HuH-7 (cell line): ENCODE measurements at regions not wholly inside any gene's neighbourhood (a gene's known extent, or its start where the extent isn't known, plus 50 kb on each side); places are given as distances from the start of the nearest gene placed in this dataset.

Experiments used
- DNase-seq: peaks from one replicate; pipeline ENCODE4 v3.0.0; 2011; ENCODE audit warnings: low spot score

- DNase-seq: no peak
These were observed 91.3 kb upstream of the FAM171A1 start for GRCh38 chr10:15462253-15462897.

DNA sequence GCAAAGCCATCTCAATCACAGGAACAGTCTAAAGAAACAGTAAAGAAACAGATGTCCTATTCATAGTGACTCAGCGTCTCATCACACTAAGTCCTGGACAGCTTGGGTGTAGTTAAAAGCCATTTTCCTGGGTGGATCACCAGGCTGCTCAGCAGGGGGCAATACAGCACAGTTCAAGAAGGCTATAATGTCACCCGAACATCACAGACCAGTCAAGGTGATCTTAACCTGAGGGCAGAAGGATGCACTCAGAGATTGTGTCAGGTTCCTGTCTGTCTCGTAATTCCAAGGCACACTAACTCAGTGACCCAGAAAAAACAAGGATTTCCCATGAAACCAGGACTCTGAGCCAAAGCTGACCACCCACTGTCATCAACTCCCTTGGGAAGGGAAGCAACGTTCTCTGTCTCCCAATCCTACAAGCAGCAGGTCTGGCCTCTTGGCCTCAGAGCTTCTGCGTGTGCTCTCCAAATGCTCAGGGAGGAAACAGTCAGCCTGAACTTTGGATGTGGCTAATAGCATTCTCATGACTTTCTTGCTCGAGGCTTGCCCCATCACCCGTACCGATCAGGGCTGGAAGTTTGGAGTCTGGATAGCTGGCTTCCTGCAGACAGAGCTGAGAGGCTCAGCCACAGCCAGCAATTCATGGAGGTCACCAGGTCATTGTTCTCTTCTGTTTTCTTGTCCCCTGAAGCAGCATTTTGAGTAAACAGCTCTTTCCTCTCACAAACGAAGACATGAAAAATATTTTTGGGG lies 90.4 kb upstream of the FAM171A1 start:
- peak; percentile 23 for DNase-seq

DNA sequence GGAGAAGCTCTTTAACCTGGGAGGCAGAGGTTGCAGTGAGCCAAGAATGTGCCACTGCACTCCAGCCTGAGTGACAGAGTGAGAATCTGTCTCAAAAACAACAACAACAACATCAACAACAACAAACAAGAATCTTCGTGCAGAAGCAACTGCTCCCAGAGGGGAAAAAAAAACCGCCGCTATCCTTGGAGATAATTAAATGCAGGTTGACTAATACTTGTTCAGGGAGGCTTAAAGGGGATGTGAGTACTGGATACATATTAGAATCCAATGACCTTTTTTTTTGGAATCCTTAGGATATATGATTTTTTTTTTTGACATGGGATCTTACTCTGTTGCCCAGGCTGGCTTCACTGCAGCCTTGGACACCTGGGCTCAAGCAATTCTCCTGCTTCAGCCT lies 89.6 kb upstream of the FAM171A1 start:
- no peak for DNase-seq

GRCh38 chr10:15459218-15459617 lies 88.1 kb upstream of the FAM171A1 start:
- DNase-seq: no peak

DNA sequence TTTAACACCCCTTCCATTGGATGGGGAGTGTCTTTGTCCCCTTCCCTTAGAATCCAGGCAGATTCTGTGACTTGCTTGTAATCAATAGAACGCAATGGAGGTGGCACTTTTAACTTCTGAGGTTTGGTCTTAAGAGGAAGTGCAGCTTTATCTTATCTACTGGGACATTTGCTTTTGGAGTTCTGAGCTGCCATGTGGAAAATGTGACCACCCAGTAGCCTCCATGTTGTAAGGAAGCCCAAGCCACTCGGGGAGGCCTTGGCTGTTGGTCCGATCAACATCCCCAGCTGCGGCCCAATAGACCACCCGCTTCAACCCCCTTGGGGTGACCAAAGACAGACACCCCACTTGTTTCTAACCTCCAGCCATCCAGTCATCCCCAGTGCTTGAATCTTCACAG lies 86.3 kb upstream of the FAM171A1 start:
- DNase-seq: no peak

- DNase-seq: no peak
These were observed 84.4 kb upstream of the FAM171A1 start for GRCh38 chr10:15455456-15455855.

GRCh38 chr10:15453926-15454325 lies 82.8 kb upstream of the FAM171A1 start:
- DNase-seq: no peak

DNA sequence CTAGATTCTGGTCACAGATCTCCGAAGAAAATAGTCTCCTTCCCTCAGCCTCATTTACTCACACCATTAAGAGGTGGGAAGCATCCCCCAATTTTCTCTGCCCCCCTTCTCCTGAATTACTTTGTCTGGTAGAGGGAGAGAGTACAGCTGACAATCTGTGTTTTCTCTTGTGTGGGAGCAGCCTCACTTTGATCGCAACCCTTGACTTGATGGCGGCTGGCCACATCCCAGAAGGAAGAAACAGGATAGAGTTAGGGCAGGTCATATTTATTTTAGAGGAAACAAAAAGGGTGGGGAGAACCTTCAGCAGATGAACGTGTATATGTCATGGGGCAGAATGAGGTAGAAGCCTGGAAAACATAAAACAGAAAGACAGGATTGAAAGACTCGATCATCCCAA lies 82.4 kb upstream of the FAM171A1 start:
- no peak for DNase-seq

DNA sequence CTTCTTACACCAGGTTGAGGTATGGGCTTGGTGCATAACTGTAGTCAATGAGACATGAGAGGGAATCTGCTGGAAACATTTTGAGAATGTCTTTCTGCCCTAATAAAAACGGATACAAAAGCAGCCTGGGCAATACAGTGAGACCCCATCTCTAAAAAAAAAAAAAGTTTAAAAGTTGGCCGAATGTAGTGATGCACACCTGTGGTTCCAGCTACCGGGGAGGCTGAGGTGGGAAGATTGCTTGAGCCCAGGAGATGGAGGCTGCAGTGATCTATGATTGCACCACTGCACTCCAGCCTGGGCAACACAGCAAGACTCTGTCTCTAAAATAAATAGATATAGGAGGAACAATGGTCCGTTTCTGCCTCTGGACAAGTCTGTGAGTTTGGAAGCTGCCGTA lies 81.5 kb upstream of the FAM171A1 start:
- no peak for DNase-seq

GRCh38 chr10:15451137-15452094 lies 80.3 kb upstream of the FAM171A1 start:
- no peak for DNase-seq

DNA sequence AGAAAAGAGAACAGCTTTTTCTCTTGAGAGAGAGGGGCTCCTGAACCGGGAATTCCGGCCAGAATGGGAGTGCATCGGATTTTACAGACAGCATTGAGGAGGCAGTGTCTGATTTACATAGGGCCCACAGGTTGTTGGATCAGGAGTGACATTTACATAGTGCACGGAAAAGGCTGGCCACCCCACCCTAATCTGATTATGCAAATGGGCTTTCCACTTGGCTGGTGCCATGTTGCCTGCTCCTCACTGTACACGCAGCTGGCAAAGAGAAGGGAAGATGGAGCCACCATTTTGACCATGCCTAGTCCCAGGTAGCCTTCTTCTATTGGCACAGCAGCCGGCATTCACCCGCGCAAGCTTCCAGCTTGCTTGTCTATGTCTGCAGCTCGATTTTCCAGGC lies 77.5 kb upstream of the FAM171A1 start:
- DNase-seq: no peak

DNA sequence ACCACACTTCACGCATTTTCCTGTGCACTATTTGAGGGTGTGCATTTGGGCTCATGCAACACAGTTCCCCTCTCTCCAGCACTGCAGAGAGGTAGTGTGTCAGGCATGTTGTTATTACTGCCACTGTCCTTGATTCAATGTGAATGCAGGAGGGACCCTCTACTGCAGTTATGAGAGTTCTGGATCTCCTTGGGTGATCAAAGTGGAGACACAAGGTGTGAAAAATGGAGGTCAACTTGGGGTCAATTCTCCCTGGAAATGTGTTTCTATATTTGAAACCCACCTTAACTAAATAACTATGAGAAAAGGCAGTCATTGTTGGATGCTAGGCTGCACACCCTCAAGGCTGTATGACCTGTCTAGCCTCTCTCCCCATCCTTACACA lies 73.9 kb upstream of the FAM171A1 start:
- no peak for DNase-seq

GRCh38 chr10:15444105-15445005 lies 73.3 kb upstream of the FAM171A1 start:
- no peak for DNase-seq

GRCh38 chr10:15442056-15442455 lies 71.0 kb upstream of the FAM171A1 start:
- DNase-seq: no peak

- DNase-seq: no peak
These were observed 69.2 kb upstream of the FAM171A1 start for GRCh38 chr10:15440204-15440711.

DNA sequence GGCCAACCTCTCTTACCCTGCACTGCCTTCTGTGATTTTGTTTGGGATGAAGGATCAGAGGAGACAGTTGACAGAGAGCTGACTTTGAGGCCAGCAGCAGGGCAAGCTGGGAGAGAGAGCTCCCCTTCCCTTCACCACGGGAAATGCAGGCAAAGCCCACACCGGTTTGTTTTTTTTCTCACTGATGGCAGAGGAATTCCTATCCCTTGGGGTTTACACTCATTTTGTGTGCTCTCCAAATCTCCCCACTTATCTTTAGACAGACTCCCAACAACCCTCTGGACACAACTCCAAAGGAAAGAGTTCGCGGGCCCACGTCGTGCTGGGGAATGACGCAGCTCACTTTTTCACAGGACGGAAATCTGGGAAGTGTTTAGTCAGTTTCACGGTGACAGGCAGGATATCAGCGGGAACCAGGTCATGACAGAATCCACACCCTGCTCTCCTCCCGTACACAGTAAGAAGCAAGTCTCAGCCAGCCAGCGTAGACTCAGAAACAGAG lies 68.3 kb upstream of the FAM171A1 start:
- DNase-seq: peak; percentile 51

- no peak for DNase-seq
These were observed 65.6 kb upstream of the FAM171A1 start for GRCh38 chr10:15436696-15437095.

GRCh38 chr10:15433850-15434537 lies 62.9 kb upstream of the FAM171A1 start:
- DNase-seq: peak; percentile 52

GRCh38 chr10:15432266-15432665 lies 61.2 kb upstream of the FAM171A1 start:
- DNase-seq: no peak

DNA sequence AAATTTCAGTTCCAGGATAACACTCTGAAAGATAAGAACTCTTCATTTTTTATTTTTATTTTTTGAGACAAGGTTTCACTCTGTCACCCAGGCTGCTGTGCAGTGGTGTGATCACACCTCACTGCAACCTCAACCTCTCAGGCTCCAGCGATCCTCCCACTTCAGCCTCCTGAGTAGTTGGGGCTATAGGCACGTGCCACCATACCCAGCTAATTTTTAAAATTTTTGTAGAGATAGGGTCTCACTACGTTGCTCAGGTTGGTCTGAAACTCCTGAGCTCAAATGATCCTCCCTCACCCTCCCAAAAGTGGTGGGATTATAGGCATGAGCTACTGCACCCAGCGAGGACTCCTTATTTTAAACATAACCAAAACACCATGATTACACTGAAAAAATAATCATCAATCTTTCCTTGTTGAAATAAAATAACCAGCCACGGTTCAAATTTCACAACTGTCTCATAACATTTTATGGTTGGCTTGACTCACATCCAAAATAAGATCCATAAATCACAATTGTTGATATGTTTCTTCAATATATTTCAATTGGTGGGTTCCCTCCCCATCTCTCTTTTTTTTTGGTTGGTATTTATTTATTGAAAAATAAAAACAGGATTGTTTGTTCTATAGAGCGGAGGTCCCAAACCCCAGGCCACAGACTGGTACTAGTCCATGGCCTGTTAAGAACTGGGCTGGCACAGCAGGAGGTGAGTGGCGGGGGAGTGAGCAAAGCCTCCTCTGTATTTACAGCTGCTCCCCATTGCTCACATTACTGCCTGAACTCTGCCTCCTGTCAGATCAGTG lies 60.1 kb upstream of the FAM171A1 start:
- no peak for DNase-seq
